ENCODE measurements at regions not wholly inside any gene's neighbourhood (a gene's known extent, or its start where the extent isn't known, plus 50 kb on each side); places are given as distances from the start of the nearest gene placed in this dataset.

- TF ChIP-seq JUND (IDR thresholded peaks at IDR 0.05; ENCODE audit: borderline replicate concordance, low read depth, low read length) (no peak), JUND (tag; IDR thresholded peaks at IDR 0.05; ENCODE audit: borderline replicate concordance, low read depth, low read length) (no peak), MAFK (IDR thresholded peaks at IDR 0.05; ENCODE audit: low read length) (no peak), BRF2 (IDR thresholded peaks at IDR 0.05; ENCODE audit: borderline replicate concordance, insufficient read depth, insufficient read length) (no peak), RERE (CRISPR knock-in tag; IDR thresholded peaks at IDR 0.05; ENCODE audit: borderline replicate concordance) (no peak), SMAD1 (IDR thresholded peaks at IDR 0.05; ENCODE audit: low read depth, low read length, partially characterized antibody) (no peak), ZNF175 (CRISPR knock-in tag; IDR thresholded peaks at IDR 0.05; ENCODE audit: low read depth) (no peak), CBFB (CRISPR knock-in tag; IDR thresholded peaks at IDR 0.05) (no peak), CTCF (IDR thresholded peaks at IDR 0.05 in 2 of 3, conservative IDR thresholded peaks at IDR 0.05 in 1 of 3; ENCODE audit: insufficient read depth in 2 of 3, low read depth in 1 of 3, low read length in 3 of 3) (no peak), MBD2 (IDR thresholded peaks at IDR 0.05; ENCODE audit: borderline replicate concordance, low read depth) (no peak), KDM1A (IDR thresholded peaks at IDR 0.05) (no peak), STAG1 (CRISPR knock-in tag; IDR thresholded peaks at IDR 0.05; ENCODE audit: borderline replicate concordance) (no peak)
Observed at GRCh38 chr13:22108979-22109378, 438.1 kb downstream of the FGF9 start.
